ENCODE measurements at regions not wholly inside any gene's neighbourhood (a gene's known extent, or its start where the extent isn't known, plus 50 kb on each side); places are given as distances from the start of the nearest gene placed in this dataset.

- TF ChIP-seq, protein P1, sequence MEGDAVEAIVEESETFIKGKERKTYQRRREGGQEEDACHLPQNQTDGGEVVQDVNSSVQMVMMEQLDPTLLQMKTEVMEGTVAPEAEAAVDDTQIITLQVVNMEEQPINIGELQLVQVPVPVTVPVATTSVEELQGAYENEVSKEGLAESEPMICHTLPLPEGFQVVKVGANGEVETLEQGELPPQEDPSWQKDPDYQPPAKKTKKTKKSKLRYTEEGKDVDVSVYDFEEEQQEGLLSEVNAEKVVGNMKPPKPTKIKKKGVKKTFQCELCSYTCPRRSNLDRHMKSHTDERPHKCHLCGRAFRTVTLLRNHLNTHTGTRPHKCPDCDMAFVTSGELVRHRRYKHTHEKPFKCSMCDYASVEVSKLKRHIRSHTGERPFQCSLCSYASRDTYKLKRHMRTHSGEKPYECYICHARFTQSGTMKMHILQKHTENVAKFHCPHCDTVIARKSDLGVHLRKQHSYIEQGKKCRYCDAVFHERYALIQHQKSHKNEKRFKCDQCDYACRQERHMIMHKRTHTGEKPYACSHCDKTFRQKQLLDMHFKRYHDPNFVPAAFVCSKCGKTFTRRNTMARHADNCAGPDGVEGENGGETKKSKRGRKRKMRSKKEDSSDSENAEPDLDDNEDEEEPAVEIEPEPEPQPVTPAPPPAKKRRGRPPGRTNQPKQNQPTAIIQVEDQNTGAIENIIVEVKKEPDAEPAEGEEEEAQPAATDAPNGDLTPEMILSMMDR (IDR thresholded peaks at IDR 0.05) = no peak
- TF ChIP-seq POLR2A (IDR thresholded peaks at IDR 0.05) = no peak
- H3K4me3 ChIP-seq (replicated peaks in 1 of 3) = no peak overlapping the region
- no peaks in the 10 kb centered on the region for H3K36me3 ChIP-seq
- no peaks in the 10 kb centered on the region for H3K27me3 ChIP-seq
- 73 to 78% methylated on average over 2 of the region's 2 CpGs for WGBS, 2 donors
- H3K9me3 ChIP-seq = no peaks in the 10 kb centered on the region
- H3K27ac ChIP-seq = no peak overlapping the region
- intact Hi-C loops (cut with DNase I) = no loop called here
- H3K4me1 ChIP-seq = no peaks in the 10 kb centered on the region
- no peak for DNase-seq
Measured at GRCh38 chr6:88339761-88340160, 173.6 kb upstream of the CNR1 start.

GRCh38 chr6:88321306-88321705 lies 155.2 kb upstream of the CNR1 start:
- intact Hi-C loops (cut with DNase I) = no loop called here
- TF ChIP-seq, protein P1 (IDR thresholded peaks at IDR 0.05) = no peak
- TF ChIP-seq POLR2A (IDR thresholded peaks at IDR 0.05) = no peak
- H3K9me3 ChIP-seq = no peaks in the 10 kb centered on the region
- DNase-seq = no peak
- H3K4me3 ChIP-seq (replicated peaks in 1 of 3) = no peak overlapping the region
- no peaks in the 10 kb centered on the region for H3K36me3 ChIP-seq
- H3K27me3 ChIP-seq = no peaks in the 10 kb centered on the region
- no peaks in the 10 kb centered on the region for H3K4me1 ChIP-seq
- H3K27ac ChIP-seq = no peak overlapping the region
- 81% methylated on average over 1 of the region's 1 CpG for WGBS, 2 donors

DNA sequence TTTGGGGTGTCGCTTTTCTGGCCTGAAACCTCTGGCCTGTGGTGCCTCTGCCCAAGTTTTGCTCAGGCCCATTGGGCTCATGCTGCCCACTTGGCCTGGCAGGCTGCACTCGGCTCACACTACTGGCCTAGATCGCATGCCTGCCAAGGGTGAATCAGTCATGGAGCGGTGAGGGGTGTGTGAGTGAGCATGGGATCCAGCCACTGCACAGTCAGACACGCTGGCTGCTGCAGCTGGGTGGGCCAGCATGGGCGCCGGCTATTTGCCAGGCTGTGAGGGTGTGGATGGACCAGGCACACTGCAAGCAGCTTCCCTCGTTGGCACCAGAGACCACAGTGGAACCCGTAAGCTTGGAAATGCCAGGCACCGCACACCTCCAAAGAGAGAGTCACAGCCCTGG lies 145.4 kb upstream of the CNR1 start:
- no peak for DNase-seq
- no peak overlapping the region for H3K27ac ChIP-seq
- no peak for TF ChIP-seq POLR2A (IDR thresholded peaks at IDR 0.05)
- TF ChIP-seq, protein P1 (IDR thresholded peaks at IDR 0.05) = no peak
- no peak overlapping the region for H3K4me3 ChIP-seq (replicated peaks in 1 of 3)
- H3K9me3 ChIP-seq = no peaks in the 10 kb centered on the region
- intact Hi-C loops (cut with DNase I) = no loop called here
- no peaks in the 10 kb centered on the region for H3K36me3 ChIP-seq
- no peaks in the 10 kb centered on the region for H3K4me1 ChIP-seq
- no peaks in the 10 kb centered on the region for H3K27me3 ChIP-seq
- 83 to 90% methylated on average over 5 to 10 of the region's 10 CpGs for WGBS, 2 donors

- no peaks in the 10 kb centered on the region for H3K4me1 ChIP-seq
- H3K9me3 ChIP-seq = no peaks in the 10 kb centered on the region
- H3K27me3 ChIP-seq = no peaks in the 10 kb centered on the region
- TF ChIP-seq POLR2A (IDR thresholded peaks at IDR 0.05) = no peak
- TF ChIP-seq, protein P1 (IDR thresholded peaks at IDR 0.05) = no peak
- no peaks in the 10 kb centered on the region for H3K36me3 ChIP-seq
- no peak for DNase-seq
- intact Hi-C loops (cut with DNase I) = no loop called here
- 65 to 90% methylated on average over 1 of the region's 1 CpG for WGBS, 2 donors
- H3K27ac ChIP-seq = no peak overlapping the region
- no peak overlapping the region for H3K4me3 ChIP-seq (replicated peaks in 1 of 3)
Measured at GRCh38 chr6:88304520-88304919, 138.4 kb upstream of the CNR1 start.

- DNase-seq = no peak
- intact Hi-C loops (cut with DNase I) = no loop called here
- H3K9me3 ChIP-seq = no peaks in the 10 kb centered on the region
- TF ChIP-seq POLR2A (IDR thresholded peaks at IDR 0.05) = no peak
- TF ChIP-seq, protein P1 (IDR thresholded peaks at IDR 0.05) = no peak
- H3K4me3 ChIP-seq (replicated peaks in 1 of 3) = no peak overlapping the region
- H3K36me3 ChIP-seq = no peaks in the 10 kb centered on the region
- no peaks in the 10 kb centered on the region for H3K4me1 ChIP-seq
- no peak overlapping the region for H3K27ac ChIP-seq
- H3K27me3 ChIP-seq = no peaks in the 10 kb centered on the region
Measured at GRCh38 chr6:88302769-88303225, 136.7 kb upstream of the CNR1 start.

Data from thyroid gland (tissue), 4 donors.